ENCODE measurements at regions not wholly inside any gene's neighbourhood (a gene's known extent, or its start where the extent isn't known, plus 50 kb on each side); places are given as distances from the start of the nearest gene placed in this dataset.

DNA sequence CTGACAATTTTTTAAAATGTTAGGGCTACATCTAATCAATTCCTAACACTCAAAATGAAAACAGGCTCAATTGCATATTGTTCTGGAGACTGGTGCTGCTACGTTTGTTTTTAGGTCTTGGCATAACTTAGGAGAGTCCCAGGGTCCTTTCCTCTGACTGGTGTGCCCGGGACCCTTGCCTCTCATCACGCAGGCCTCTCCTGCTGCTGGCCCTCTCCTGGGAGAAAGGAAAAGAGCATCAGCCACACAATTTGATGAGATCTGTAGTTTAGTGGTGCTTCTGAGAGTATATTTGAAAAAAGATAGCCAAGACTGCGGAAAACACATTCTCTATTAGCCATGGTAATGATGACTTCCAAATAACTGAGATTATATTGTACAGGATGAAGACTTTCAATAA, 380.0 kb downstream of the KLF12 start:
- Histone ChIP-seq H3K36me3 (ENCODE audit: control insufficient read depth, insufficient read depth, low read length) (no peaks in the 10 kb centered on the region), H3K4me3 (ENCODE audit: low read depth, low read length) (no peak overlapping the region), H3K27me3 (ENCODE audit: control insufficient read depth, insufficient read depth, low read length) (no peaks in the 10 kb centered on the region)
- TF ChIP-seq, protein P1, sequence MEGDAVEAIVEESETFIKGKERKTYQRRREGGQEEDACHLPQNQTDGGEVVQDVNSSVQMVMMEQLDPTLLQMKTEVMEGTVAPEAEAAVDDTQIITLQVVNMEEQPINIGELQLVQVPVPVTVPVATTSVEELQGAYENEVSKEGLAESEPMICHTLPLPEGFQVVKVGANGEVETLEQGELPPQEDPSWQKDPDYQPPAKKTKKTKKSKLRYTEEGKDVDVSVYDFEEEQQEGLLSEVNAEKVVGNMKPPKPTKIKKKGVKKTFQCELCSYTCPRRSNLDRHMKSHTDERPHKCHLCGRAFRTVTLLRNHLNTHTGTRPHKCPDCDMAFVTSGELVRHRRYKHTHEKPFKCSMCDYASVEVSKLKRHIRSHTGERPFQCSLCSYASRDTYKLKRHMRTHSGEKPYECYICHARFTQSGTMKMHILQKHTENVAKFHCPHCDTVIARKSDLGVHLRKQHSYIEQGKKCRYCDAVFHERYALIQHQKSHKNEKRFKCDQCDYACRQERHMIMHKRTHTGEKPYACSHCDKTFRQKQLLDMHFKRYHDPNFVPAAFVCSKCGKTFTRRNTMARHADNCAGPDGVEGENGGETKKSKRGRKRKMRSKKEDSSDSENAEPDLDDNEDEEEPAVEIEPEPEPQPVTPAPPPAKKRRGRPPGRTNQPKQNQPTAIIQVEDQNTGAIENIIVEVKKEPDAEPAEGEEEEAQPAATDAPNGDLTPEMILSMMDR (IDR thresholded peaks at IDR 0.05; ENCODE audit: insufficient read depth, low read length, severe bottlenecking) = no peak
- FAIRE-seq (no peak), DNase-seq (ENCODE audit: low read depth) (no peak)

DNA sequence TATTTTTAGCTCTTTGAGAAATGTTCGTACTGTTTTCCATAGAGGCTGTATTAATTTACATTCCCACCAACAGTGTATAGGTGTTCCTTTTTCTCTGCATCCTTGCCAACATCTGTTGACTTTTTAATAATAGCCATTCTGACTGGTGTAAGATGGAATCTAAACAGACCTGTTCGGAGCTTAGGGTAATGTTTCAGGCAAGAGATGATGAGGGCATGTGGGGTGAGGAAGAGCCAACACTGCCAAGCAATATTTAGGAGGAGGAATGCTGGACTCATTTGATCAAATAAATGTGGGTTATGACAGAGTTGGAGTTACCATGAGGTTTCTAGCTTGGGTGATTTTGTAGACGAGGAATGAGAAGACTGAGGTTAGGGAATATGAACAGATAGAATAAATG, 382.9 kb downstream of the KLF12 start:
- DNase-seq (ENCODE audit: low read depth) (peak; percentile 56), FAIRE-seq (no peak)
- no peaks in the 10 kb centered on the region for H3K36me3 ChIP-seq (ENCODE audit: control insufficient read depth, insufficient read depth, low read length)
- H3K4me3 ChIP-seq (ENCODE audit: low read depth, low read length) = no peak overlapping the region
- no peaks in the 10 kb centered on the region for H3K27me3 ChIP-seq (ENCODE audit: control insufficient read depth, insufficient read depth, low read length)
- TF ChIP-seq, protein P1 (IDR thresholded peaks at IDR 0.05; ENCODE audit: insufficient read depth, low read length, severe bottlenecking) = no peak

DNA sequence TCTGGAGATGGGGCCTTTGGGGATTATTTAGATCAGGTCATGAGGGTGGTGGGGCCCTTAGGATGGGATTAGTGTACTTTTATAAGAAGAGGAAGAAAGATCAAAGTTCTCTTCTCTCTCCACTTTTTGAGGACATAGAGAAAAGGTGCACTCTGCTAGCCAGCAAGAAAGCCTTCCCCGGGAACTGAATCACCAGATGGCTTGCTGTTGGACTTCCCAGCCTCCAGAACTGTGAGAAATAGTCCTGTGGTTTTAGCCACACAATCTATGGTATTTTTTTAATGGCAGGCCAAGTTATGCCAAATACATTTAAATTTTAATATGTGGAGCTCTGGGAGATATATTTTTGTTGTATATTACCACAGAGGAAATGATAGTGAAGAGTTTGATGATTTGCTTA, 385.8 kb downstream of the KLF12 start:
- FAIRE-seq = no peak
- no peaks in the 10 kb centered on the region for H3K36me3 ChIP-seq (ENCODE audit: control insufficient read depth, insufficient read depth, low read length)
- no peaks in the 10 kb centered on the region for H3K27me3 ChIP-seq (ENCODE audit: control insufficient read depth, insufficient read depth, low read length)
- TF ChIP-seq, protein P1 (IDR thresholded peaks at IDR 0.05; ENCODE audit: insufficient read depth, low read length, severe bottlenecking) = no peak
- no peak overlapping the region for H3K4me3 ChIP-seq (ENCODE audit: low read depth, low read length)
- no peak for DNase-seq (ENCODE audit: low read depth)

DNA sequence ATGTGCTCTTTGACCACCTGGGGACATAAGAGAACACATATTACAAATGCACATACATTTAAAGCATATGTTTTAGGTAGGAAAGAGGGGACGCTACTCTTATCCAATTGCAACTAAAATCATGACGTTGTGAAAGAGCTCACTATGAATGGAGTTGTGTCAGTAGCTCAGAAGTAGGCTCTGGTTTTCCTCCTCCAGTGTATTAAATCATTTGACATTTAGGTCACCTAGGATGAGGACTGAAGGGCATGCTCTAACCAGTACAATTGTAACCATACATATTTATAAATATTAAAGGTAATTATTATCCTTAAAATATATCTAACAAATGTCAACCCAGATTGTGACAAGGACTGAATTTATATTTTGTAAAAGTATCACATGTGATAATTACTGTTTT, 389.0 kb downstream of the KLF12 start:
- H3K4me3 ChIP-seq (ENCODE audit: low read depth, low read length) = no peak overlapping the region
- TF ChIP-seq, protein P1 (IDR thresholded peaks at IDR 0.05; ENCODE audit: insufficient read depth, low read length, severe bottlenecking) = no peak
- H3K27me3 ChIP-seq (ENCODE audit: control insufficient read depth, insufficient read depth, low read length) = no peaks in the 10 kb centered on the region
- no peaks in the 10 kb centered on the region for H3K36me3 ChIP-seq (ENCODE audit: control insufficient read depth, insufficient read depth, low read length)
- DNase-seq (ENCODE audit: low read depth) (no peak), FAIRE-seq (no peak)

DNA sequence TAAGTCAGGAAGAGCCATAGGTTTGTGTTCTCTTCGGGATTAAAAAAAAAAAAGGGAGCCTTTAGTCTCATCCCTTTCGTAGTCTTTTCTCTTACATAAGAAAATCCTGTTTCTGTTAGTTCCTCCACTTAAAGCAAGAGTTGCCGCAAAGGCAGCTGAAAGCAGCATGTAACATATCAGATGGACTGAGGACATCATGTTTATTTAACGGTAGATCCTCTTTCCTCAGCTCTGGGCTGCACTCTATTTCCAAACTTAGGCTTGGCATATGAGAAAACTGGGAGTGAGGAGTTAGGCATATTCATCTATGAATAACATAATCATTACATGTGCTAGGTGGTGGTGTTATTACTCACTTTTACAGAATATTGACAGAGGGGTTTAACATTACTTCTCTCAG, 391.2 kb downstream of the KLF12 start:
- no peaks in the 10 kb centered on the region for H3K36me3 ChIP-seq (ENCODE audit: control insufficient read depth, insufficient read depth, low read length)
- no peak for FAIRE-seq

DNA sequence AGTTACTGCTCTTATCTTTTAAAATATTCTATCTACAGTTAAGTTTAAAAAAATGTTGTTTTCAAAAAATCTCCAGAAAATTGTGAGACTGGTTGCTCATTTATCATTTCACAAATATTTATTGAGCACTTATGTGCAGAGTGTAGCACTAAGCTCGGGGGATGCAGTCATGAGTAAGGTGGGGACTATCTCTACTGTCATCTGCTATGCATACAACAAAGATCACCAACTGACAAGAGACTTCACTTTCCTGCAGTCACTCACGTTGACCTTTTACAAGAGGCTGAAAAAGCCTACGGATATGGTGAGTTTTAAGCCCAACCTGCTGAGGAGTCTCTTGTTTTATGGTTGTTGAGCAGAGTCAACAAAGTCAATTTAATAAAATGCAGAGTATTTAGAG, 392.5 kb downstream of the KLF12 start:
- DNase-seq (ENCODE audit: low read depth) (no peak), FAIRE-seq (no peak)
- no peak overlapping the region for H3K4me3 ChIP-seq (ENCODE audit: low read depth, low read length)
- H3K27me3 ChIP-seq (ENCODE audit: control insufficient read depth, insufficient read depth, low read length) = no peaks in the 10 kb centered on the region
- TF ChIP-seq, protein P1 (IDR thresholded peaks at IDR 0.05; ENCODE audit: insufficient read depth, low read length, severe bottlenecking) = no peak
- H3K36me3 ChIP-seq (ENCODE audit: control insufficient read depth, insufficient read depth, low read length) = no peaks in the 10 kb centered on the region

More for the DNA sequence above, 391.2 kb downstream of the KLF12 start:
- DNase-seq (ENCODE audit: low read depth) = no peak
- Histone ChIP-seq H3K4me3 (ENCODE audit: low read depth, low read length) (no peak overlapping the region), H3K27me3 (ENCODE audit: control insufficient read depth, insufficient read depth, low read length) (no peaks in the 10 kb centered on the region)
- TF ChIP-seq, protein P1 (IDR thresholded peaks at IDR 0.05; ENCODE audit: insufficient read depth, low read length, severe bottlenecking) = no peak
